H1 (cell line): ENCODE measurements at regions not wholly inside any gene's neighbourhood (a gene's known extent, or its start where the extent isn't known, plus 50 kb on each side); places are given as distances from the start of the nearest gene placed in this dataset.

Source experiments
- CTCF ChIA-PET: fragments of 300-600 bp; sonication (Branson Sonifier 250); formaldehyde crosslinking; loops from one replicate; lab custom pipeline; 2021; ENCODE audit not compliant: partially characterized antibody; lab: Charles Lee
- POLR2A ChIA-PET: fragments of 300-600 bp; sonication (Branson Sonifier 250); formaldehyde crosslinking; loops from one replicate; lab custom pipeline; 2021; ENCODE audit warnings: inconsistent platforms; ENCODE audit not compliant: partially characterized antibody; lab: Charles Lee
- DNase-seq, 2 experiments: peaks; one replicate each; pipeline versions ENCODE4 v3.0.0 to v3.0.0-alpha.2; 2010 to 2022; ENCODE audit warnings: low spot score in 2 of 2, low read depth in 1 of 2, mixed read lengths in 1 of 2
- FAIRE-seq: peaks from 2 replicates; lab custom pipeline; 2011; peaks lifted over from hg19 to GRCh38; lab: Jason Lieb, UNC
- H2AFZ ChIP-seq: 2 replicates; pipeline ENCODE4 v1.8.1; 2012; ENCODE audit warnings: low read length, inconsistent platforms
- H2AK5ac ChIP-seq: 2 replicates; pipeline ENCODE4 v1.6.1; 2013; ENCODE audit warnings: low read depth, low read length
- H2BK120ac ChIP-seq: replicated peaks from 2 replicates; pipeline ENCODE3; 2013; ENCODE audit warnings: low read depth, low read length, inconsistent platforms
- H2BK12ac ChIP-seq: 2 replicates; pipeline ENCODE4 v1.6.1; 2013; ENCODE audit warnings: low read depth, low read length
- H2BK15ac ChIP-seq: 2 replicates; pipeline ENCODE4 v1.6.1; 2013; ENCODE audit warnings: low read length
- H2BK20ac ChIP-seq: 2 replicates; pipeline ENCODE4 v1.6.1; 2013; ENCODE audit warnings: low read length
- H2BK5ac ChIP-seq: 2 replicates; pipeline ENCODE4 v1.6.1; 2013; ENCODE audit warnings: low read depth, low read length
- H3K14ac ChIP-seq: 2 replicates; pipeline ENCODE4 v1.6.1; 2013; ENCODE audit warnings: inconsistent platforms; ENCODE audit not compliant: insufficient read length
- H3K18ac ChIP-seq: 2 replicates; pipeline ENCODE4 v1.6.1; 2013; ENCODE audit warnings: low read length; ENCODE audit errors: extremely low read depth
- H3K23ac ChIP-seq: 2 replicates; pipeline ENCODE4 v1.6.1; 2013; ENCODE audit warnings: inconsistent platforms; ENCODE audit not compliant: insufficient read length
- H3K23me2 ChIP-seq: 2 replicates; pipeline ENCODE4 v1.6.1; 2013; ENCODE audit warnings: low read depth, low read length
- H3K27ac ChIP-seq: 2 replicates; pipeline ENCODE4 v1.6.1; 2011; ENCODE audit warnings: low read depth, low read length, inconsistent platforms
- H3K27me3 ChIP-seq, 4 experiments: replicated peaks in 1 of 4; 1 replicate in 1 of 4; 2 replicates in 3 of 4; pipeline versions ENCODE4 v1.6.1 to v1.8.1; 2011 to 2013; ENCODE audit warnings: low read length in 3 of 4, mild to moderate bottlenecking in 3 of 4, inconsistent platforms in 2 of 4, mixed read lengths in 2 of 4, moderate library complexity in 1 of 4; ENCODE audit not compliant: control insufficient read depth in 3 of 4, insufficient read depth in 3 of 4; ENCODE audit errors: extremely low read depth in 1 of 4
- H3K36me3 ChIP-seq, 4 experiments: 2 replicates each; pipeline versions ENCODE4 v1.6.1 to v1.8.1; 2011 to 2013; ENCODE audit warnings: mild to moderate bottlenecking in 4 of 4, low read length in 3 of 4, moderate library complexity in 2 of 4, control low read depth in 1 of 4, inconsistent platforms in 1 of 4; ENCODE audit not compliant: insufficient read depth in 4 of 4, control insufficient read depth in 2 of 4
- H3K4ac ChIP-seq: replicated peaks from 2 replicates; pipeline ENCODE3; 2013; ENCODE audit warnings: low read length, low read depth, mixed read lengths, inconsistent platforms; ENCODE audit not compliant: insufficient read length
- H3K4me1 ChIP-seq, 4 experiments: replicated peaks in 1 of 4; 1 replicate in 1 of 4; 2 replicates in 3 of 4; pipeline versions ENCODE4 v1.6.1 to v1.8.1; 2011 to 2013; ENCODE audit warnings: low read length in 3 of 4, inconsistent platforms in 2 of 4, mixed read lengths in 1 of 4; ENCODE audit not compliant: insufficient read depth in 4 of 4, control insufficient read depth in 3 of 4
- H3K4me2 ChIP-seq, 2 experiments: 2 replicates each; pipeline versions ENCODE4 v1.6.1 to v1.8.1; 2011 to 2013; ENCODE audit warnings: low read depth in 2 of 2, low read length in 2 of 2, control low read depth in 1 of 2, inconsistent platforms in 1 of 2, mild to moderate bottlenecking in 1 of 2; ENCODE audit not compliant: insufficient read depth in 1 of 2
- H3K4me3 ChIP-seq, 4 experiments: fragments of 200-600, 300-600 bp in 1 of 4; sonication (generic), shearing (Covaris generic), sonication (Bioruptor Twin) in 1 of 4; 2 replicates each; pipeline versions ENCODE4 v1.5.1 to v1.8.1; 2011 to 2016; ENCODE audit warnings: low read length in 4 of 4, low read depth in 3 of 4, control low read depth in 2 of 4, inconsistent platforms in 2 of 4, mild to moderate bottlenecking in 2 of 4, mixed read lengths in 1 of 4, moderate library complexity in 1 of 4; ENCODE audit not compliant: insufficient read depth in 2 of 4; ENCODE audit errors: extremely low read depth in 1 of 4
- H3K56ac ChIP-seq: replicated peaks from 2 replicates; pipeline ENCODE3; 2013; ENCODE audit warnings: low read depth, mild to moderate bottlenecking, mixed read lengths, low read length, inconsistent platforms; ENCODE audit not compliant: insufficient read length
- H3K79me1 ChIP-seq: 2 replicates; pipeline ENCODE4 v1.6.1; 2013; ENCODE audit warnings: low read depth, low read length, control low read depth
- H3K79me2 ChIP-seq, 2 experiments: 2 replicates each; pipeline versions ENCODE4 v1.6.1 to v1.8.1; 2012 to 2013; ENCODE audit warnings: low read length in 2 of 2, mild to moderate bottlenecking in 2 of 2, inconsistent platforms in 1 of 2; ENCODE audit not compliant: insufficient read depth in 2 of 2, control insufficient read depth in 1 of 2
- H3K9ac ChIP-seq, 4 experiments: replicated peaks in 1 of 4; 1 replicate in 1 of 4; 2 replicates in 3 of 4; pipeline versions ENCODE4 v1.6.1 to v1.8.1; 2011 to 2013; ENCODE audit warnings: low read depth in 3 of 4, low read length in 3 of 4, control low read depth in 2 of 4, mild to moderate bottlenecking in 2 of 4, moderate library complexity in 2 of 4, inconsistent platforms in 1 of 4; ENCODE audit errors: extremely low read depth in 1 of 4
- H3K9me3 ChIP-seq, 2 experiments: 2 replicates each; pipeline versions ENCODE4 v1.6.1 to v1.8.1; 2012 to 2013; ENCODE audit warnings: mild to moderate bottlenecking in 2 of 2, moderate library complexity in 2 of 2, control low read depth in 1 of 2, inconsistent platforms in 1 of 2, low read depth in 1 of 2, low read length in 1 of 2, mixed read lengths in 1 of 2; ENCODE audit not compliant: insufficient read depth in 2 of 2
- H4K20me1 ChIP-seq, 2 experiments: replicated peaks in 1 of 2; 2 replicates each; pipeline versions ENCODE3 to v1.8.1; 2011 to 2013; ENCODE audit warnings: inconsistent platforms in 2 of 2, low read length in 2 of 2, mild to moderate bottlenecking in 1 of 2; ENCODE audit not compliant: insufficient read depth in 2 of 2, control insufficient read depth in 1 of 2
- H4K5ac ChIP-seq: 2 replicates; pipeline ENCODE4 v1.6.1; 2013; ENCODE audit warnings: low read length, low read depth, mixed read lengths, inconsistent platforms; ENCODE audit not compliant: insufficient read length
- H4K8ac ChIP-seq: 2 replicates; pipeline ENCODE4 v1.8.0; 2013; ENCODE audit warnings: mild to moderate bottlenecking, moderate library complexity, low read length, inconsistent platforms; ENCODE audit not compliant: insufficient read depth; ENCODE audit errors: extremely low read depth
- H4K91ac ChIP-seq: replicated peaks from 2 replicates; pipeline ENCODE3; 2013; ENCODE audit warnings: low read length, mixed read lengths, inconsistent platforms; ENCODE audit not compliant: insufficient read length
- CREB1 ChIP-seq: IDR thresholded peaks from 2 replicates; pipeline ENCODE4 v1.6.1; 2012; ENCODE audit warnings: inconsistent platforms
- EP300 ChIP-seq, 2 experiments: IDR thresholded peaks; 1 replicate in 1 of 2; 2 replicates in 1 of 2; pipeline ENCODE4 v1.6.1; 2011 to 2012; ENCODE audit warnings: low read depth in 2 of 2, low read length in 2 of 2, mild to moderate bottlenecking in 2 of 2, borderline replicate concordance in 1 of 2, inconsistent platforms in 1 of 2, moderate library complexity in 1 of 2
- GTF2F1 ChIP-seq: IDR thresholded peaks from 2 replicates; pipeline ENCODE4 v1.6.1; 2012; ENCODE audit warnings: low read depth, low read length, improper control_type of control experiment, borderline replicate concordance
- SP4 ChIP-seq: IDR thresholded peaks from 2 replicates; pipeline ENCODE4 v1.6.1; 2012; ENCODE audit warnings: low read length, inconsistent platforms
- TBP ChIP-seq: IDR thresholded peaks from 2 replicates; pipeline ENCODE4 v1.6.1; 2011; ENCODE audit warnings: low read depth, low read length, improper control_type of control experiment
- ZNF274 ChIP-seq: IDR thresholded peaks from 2 replicates; pipeline ENCODE4 v1.7.0; 2012; ENCODE audit warnings: low read length, borderline replicate concordance; ENCODE audit errors: extremely low read depth
- WGBS, 2 experiments: shearing (Covaris generic) in 1 of 2; methylation state at CpG; one replicate each; pipeline versions ENCODE4 v1.1.6 to v1.1.7; 2013 to 2015; ENCODE audit warnings: low lambda C conversion rate in 2 of 2, mixed read lengths in 2 of 2, inconsistent platforms in 1 of 2, low coverage in 1 of 2, missing lambda C conversion rate in 1 of 2; ENCODE audit not compliant: insufficient replicate concordance in 2 of 2, insufficient coverage in 1 of 2, insufficient read length in 1 of 2; ENCODE audit errors: extremely low coverage in 1 of 2, missing lambda C conversion rate in 1 of 2; 5-methylcytosine and 5-hydroxymethylcytosine counted together
- TF ChIP-seq, protein P1 (sequence below): IDR thresholded peaks from 2 replicates; pipeline ENCODE4 v1.6.1; 2011; ENCODE audit warnings: low read length, improper control_type of control experiment

GRCh38 chr15:85867250-85867649, 72.5 kb upstream of the KLHL25 start:
- Histone ChIP-seq H3K23ac (no peak overlapping the region), H3K4ac (no peak overlapping the region), H3K56ac (no peak overlapping the region), H3K23me2 (no peaks in the 10 kb centered on the region), H2BK120ac (no peak overlapping the region), H3K79me2 (no peaks in the 10 kb centered on the region), H3K9me3 (no peaks in the 10 kb centered on the region), H4K91ac (no peak overlapping the region), H2BK5ac (no peak overlapping the region), H3K18ac (no peak overlapping the region), H4K5ac (no peak overlapping the region), H3K9ac (no peak overlapping the region), H2BK15ac (no peak overlapping the region), H3K79me1 (no peaks in the 10 kb centered on the region), H3K4me2 (no peak overlapping the region), H3K27ac (no peak overlapping the region), H4K8ac (no peak overlapping the region), H3K4me1 (no peaks in the 10 kb centered on the region), H2BK12ac (no peak overlapping the region), H4K20me1 (no peaks in the 10 kb centered on the region), H3K14ac (no peak overlapping the region), H2AK5ac (no peak overlapping the region), H2BK20ac (no peak overlapping the region), H3K4me3 (no peak overlapping the region), H3K27me3 (no peaks in the 10 kb centered on the region), H3K36me3 (no peaks in the 10 kb centered on the region), H2AFZ (no peak overlapping the region)
- TF ChIP-seq, protein P1, sequence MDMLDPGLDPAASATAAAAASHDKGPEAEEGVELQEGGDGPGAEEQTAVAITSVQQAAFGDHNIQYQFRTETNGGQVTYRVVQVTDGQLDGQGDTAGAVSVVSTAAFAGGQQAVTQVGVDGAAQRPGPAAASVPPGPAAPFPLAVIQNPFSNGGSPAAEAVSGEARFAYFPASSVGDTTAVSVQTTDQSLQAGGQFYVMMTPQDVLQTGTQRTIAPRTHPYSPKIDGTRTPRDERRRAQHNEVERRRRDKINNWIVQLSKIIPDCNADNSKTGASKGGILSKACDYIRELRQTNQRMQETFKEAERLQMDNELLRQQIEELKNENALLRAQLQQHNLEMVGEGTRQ, result no peak
- TF ChIP-seq TBP (no peak), CREB1 (no peak), EP300 (IDR thresholded peaks at IDR 0.05; ENCODE audit: borderline replicate concordance in 1 of 2, low read depth in 2 of 2, low read length in 2 of 2) (no peak), ZNF274 (no peak), GTF2F1 (no peak), SP4 (no peak)
- WGBS, 2 experiments, result 91% methylated on average over 5 of the region's 5 CpGs; no CpG with 5 or more reads in 1 of the 2 experiments
- ChIA-PET CTCF (interaction anchor here (0.7 to 4.3 kb wide), 7 partner anchors 8 to 385 kb away, joined by 3 to 16 read pairs (median 4); no protein-coding TSS in a partner anchor), POLR2A (no interaction called here)
- no peak for DNase-seq
- no peak for FAIRE-seq
